ENCODE measurements at regions not wholly inside any gene's neighbourhood (a gene's known extent, or its start where the extent isn't known, plus 50 kb on each side); places are given as distances from the start of the nearest gene placed in this dataset.
"Not testable (repeated sequence)": the region's sequence is repeated elsewhere in the genome, so short reads cannot be mapped to it uniquely, and the experiment has no call there.

DNA sequence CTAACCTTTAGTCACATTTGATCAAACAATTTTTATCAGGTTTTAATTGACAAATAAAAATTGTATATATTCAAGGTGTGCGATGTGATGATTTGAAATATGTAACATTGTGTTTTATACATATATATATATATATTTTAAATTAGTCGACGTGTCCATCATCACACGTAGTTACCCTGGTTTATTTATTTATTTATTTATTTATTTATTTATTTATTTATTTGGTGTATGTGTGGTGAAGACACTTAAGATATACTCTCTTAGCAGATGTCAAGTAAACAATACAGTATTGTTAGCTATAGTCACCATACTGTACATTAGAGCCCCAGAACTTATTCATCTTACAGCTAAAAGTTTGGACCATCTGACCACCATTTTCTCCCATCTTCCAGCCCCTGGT, 224.9 kb upstream of the HHIP start:
- Histone ChIP-seq H3K4me1 (no peaks in the 10 kb centered on the region), H3K4me3 (no peak overlapping the region), H3K27me3 (no peaks in the 10 kb centered on the region), H3K27ac (no peak overlapping the region), H4K20me1 (no peaks in the 10 kb centered on the region), H3K4me2 (no peak overlapping the region), H3K36me3 (no peaks in the 10 kb centered on the region), H3K9ac (no peak overlapping the region), H3K9me3 (replicated peaks in 1 of 11) (no peaks in the 10 kb centered on the region)
- TF ChIP-seq Cebpa-rat (IDR thresholded peaks at IDR 0.05): no peak

GRCh38 chr4:144421839-144422565, 224.0 kb upstream of the HHIP start:
- H3K9me3 ChIP-seq (replicated peaks in 1 of 11): no peaks in the 10 kb centered on the region
- peak in 1 of 11 experiments; percentile 37; a peak in 1 of 22 replicates for TF ChIP-seq Cebpa-rat (IDR thresholded peaks at IDR 0.05)
- H3K36me3 ChIP-seq: no peaks in the 10 kb centered on the region
- H4K20me1 ChIP-seq: no peaks in the 10 kb centered on the region
- H3K4me3 ChIP-seq: no peak overlapping the region
- no peaks in the 10 kb centered on the region for H3K27me3 ChIP-seq
- no peaks in the 10 kb centered on the region for H3K4me1 ChIP-seq
- H3K9ac ChIP-seq: no peak overlapping the region
- no peak overlapping the region for H3K27ac ChIP-seq
- H3K4me2 ChIP-seq: no peak overlapping the region

GRCh38 chr4:144423930-144424329, 222.0 kb upstream of the HHIP start:
- H3K4me1 ChIP-seq: no peaks in the 10 kb centered on the region
- H3K9ac ChIP-seq: no peak overlapping the region
- H3K9me3 ChIP-seq (replicated peaks in 1 of 11): no peaks in the 10 kb centered on the region
- no peak for TF ChIP-seq Cebpa-rat (IDR thresholded peaks at IDR 0.05)
- H3K27ac ChIP-seq: no peak overlapping the region
- no peak overlapping the region for H3K4me2 ChIP-seq
- no peak overlapping the region for H3K4me3 ChIP-seq
- H3K36me3 ChIP-seq: no peaks in the 10 kb centered on the region
- no peaks in the 10 kb centered on the region for H3K27me3 ChIP-seq
- H4K20me1 ChIP-seq: no peaks in the 10 kb centered on the region

GRCh38 chr4:144426023-144426422, 219.9 kb upstream of the HHIP start:
- not testable (repeated sequence) for H4K20me1 ChIP-seq; H3K36me3 ChIP-seq; H3K9me3 ChIP-seq (replicated peaks in 1 of 11); H3K9ac ChIP-seq; H3K4me2 ChIP-seq; H3K27me3 ChIP-seq; H3K4me1 ChIP-seq; H3K27ac ChIP-seq; H3K4me3 ChIP-seq

- Histone ChIP-seq H3K9me3 (replicated peaks in 1 of 11) (peaks cover 0 to 14% (median 4%) of the 10 kb centered on the region in 11 experiments; a peak in 7 of 22 replicates), H3K36me3 (no peaks in the 10 kb centered on the region), H3K4me2 (no peak overlapping the region), H3K4me3 (no peak overlapping the region), H4K20me1 (no peaks in the 10 kb centered on the region), H3K9ac (no peak overlapping the region), H3K27ac (no peak overlapping the region), H3K4me1 (no peaks in the 10 kb centered on the region), H3K27me3 (no peaks in the 10 kb centered on the region)
- TF ChIP-seq Cebpa-rat (IDR thresholded peaks at IDR 0.05): no peak
Observed at GRCh38 chr4:144442713-144443112, 203.2 kb upstream of the HHIP start.

DNA sequence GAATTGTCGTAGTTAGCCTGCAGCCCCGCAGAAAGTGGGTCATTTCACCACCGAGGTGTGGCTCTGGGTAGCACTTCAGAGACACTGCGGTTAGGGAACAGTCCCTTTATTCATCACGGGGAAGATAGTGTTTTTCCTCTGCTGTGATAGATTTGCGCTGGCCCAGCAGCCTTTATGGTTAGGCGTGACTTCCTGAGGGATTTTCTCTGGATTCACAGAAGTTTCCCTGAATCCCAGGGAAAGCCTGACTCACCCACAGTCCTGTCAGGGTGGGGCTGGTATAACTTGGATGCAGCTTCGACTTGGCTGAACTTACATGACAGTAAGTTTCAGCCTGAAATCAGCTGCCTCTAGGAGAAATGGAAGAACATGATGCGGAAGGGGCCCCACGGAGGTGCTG, 196.3 kb upstream of the HHIP start:
- no peak overlapping the region for H3K9ac ChIP-seq
- no peak overlapping the region for H3K4me2 ChIP-seq
- TF ChIP-seq Cebpa-rat (IDR thresholded peaks at IDR 0.05): no peak

DNA sequence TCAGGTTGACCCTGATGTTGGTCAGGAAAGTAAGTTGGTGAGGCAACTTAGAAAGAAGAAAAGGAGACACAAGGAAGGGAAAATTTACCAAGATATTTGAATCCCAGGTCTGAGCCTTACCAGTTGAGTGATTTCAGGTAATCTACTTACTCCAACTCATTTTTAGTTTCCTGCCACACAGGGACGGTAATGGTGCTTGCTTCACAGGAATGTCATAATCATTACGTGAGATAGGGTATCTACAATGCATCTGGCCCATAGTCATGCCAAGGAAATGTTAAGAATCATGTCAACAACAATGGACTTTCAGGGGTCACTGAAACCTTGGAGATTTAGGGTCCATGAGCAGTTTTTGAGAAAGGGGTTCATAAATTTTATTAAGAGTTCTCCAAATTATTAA, 195.4 kb upstream of the HHIP start:
- Histone ChIP-seq H3K4me1 (peaks cover 0 to 11% (median 0%) of the 10 kb centered on the region in 10 experiments; a peak in 2 of 20 replicates), H3K36me3 (no peaks in the 10 kb centered on the region), H3K4me3 (no peak overlapping the region), H3K4me2 (no peak overlapping the region), H3K27me3 (no peaks in the 10 kb centered on the region), H3K9ac (no peak overlapping the region), H3K27ac (no peak overlapping the region), H3K9me3 (replicated peaks in 1 of 11) (no peaks in the 10 kb centered on the region), H4K20me1 (no peaks in the 10 kb centered on the region)
- TF ChIP-seq Cebpa-rat (IDR thresholded peaks at IDR 0.05): no peak

More for the DNA sequence above, 196.3 kb upstream of the HHIP start:
- Histone ChIP-seq H3K27ac (no peak overlapping the region), H3K4me3 (no peak overlapping the region), H3K27me3 (no peaks in the 10 kb centered on the region), H3K9me3 (replicated peaks in 1 of 11) (no peaks in the 10 kb centered on the region), H4K20me1 (no peaks in the 10 kb centered on the region), H3K36me3 (no peaks in the 10 kb centered on the region), H3K4me1 (peaks cover 0 to 11% (median 0%) of the 10 kb centered on the region in 10 experiments; a peak in 2 of 20 replicates)

GRCh38 chr4:144451766-144452450, 194.0 kb upstream of the HHIP start:
- Histone ChIP-seq H3K4me3 (no peak overlapping the region), H4K20me1 (no peaks in the 10 kb centered on the region)

GRCh38 chr4:144456196-144456595, 189.8 kb upstream of the HHIP start:
- no peak for TF ChIP-seq Cebpa-rat (IDR thresholded peaks at IDR 0.05)

More at GRCh38 chr4:144451766-144452450, 194.0 kb upstream of the HHIP start:
- H3K27me3 ChIP-seq: no peaks in the 10 kb centered on the region
- H3K36me3 ChIP-seq: no peaks in the 10 kb centered on the region
- no peaks in the 10 kb centered on the region for H3K9me3 ChIP-seq (replicated peaks in 1 of 11)
- peaks cover 0 to 11% (median 0%) of the 10 kb centered on the region in 10 experiments; a peak in 2 of 20 replicates for H3K4me1 ChIP-seq
- TF ChIP-seq Cebpa-rat (IDR thresholded peaks at IDR 0.05): no peak
- H3K9ac ChIP-seq: no peak overlapping the region
- H3K4me2 ChIP-seq: peak overlapping the region in 2 of 11 experiments; percentile 8 to 16; a peak in 1 of 22 replicates
- H3K27ac ChIP-seq: no peak overlapping the region

GRCh38 chr4:144461906-144462305, 184.1 kb upstream of the HHIP start:
- no peaks in the 10 kb centered on the region for H3K9me3 ChIP-seq (replicated peaks in 1 of 11)
- no peak overlapping the region for H3K4me3 ChIP-seq
- H4K20me1 ChIP-seq: no peaks in the 10 kb centered on the region
- no peaks in the 10 kb centered on the region for H3K27me3 ChIP-seq
- H3K4me2 ChIP-seq: no peak overlapping the region
- no peaks in the 10 kb centered on the region for H3K36me3 ChIP-seq
- H3K9ac ChIP-seq: no peak overlapping the region
- H3K4me1 ChIP-seq: peaks cover 0 to 7% (median 0%) of the 10 kb centered on the region in 10 experiments; a peak in 1 of 20 replicates
- no peak for TF ChIP-seq Cebpa-rat (IDR thresholded peaks at IDR 0.05)
- no peak overlapping the region for H3K27ac ChIP-seq

More at GRCh38 chr4:144456196-144456595, 189.8 kb upstream of the HHIP start:
- Histone ChIP-seq H3K4me3 (no peak overlapping the region), H3K27ac (no peak overlapping the region), H3K27me3 (no peaks in the 10 kb centered on the region), H3K36me3 (no peaks in the 10 kb centered on the region), H3K4me2 (no peak overlapping the region), H4K20me1 (no peaks in the 10 kb centered on the region), H3K9ac (no peak overlapping the region), H3K4me1 (peaks cover 0 to 14% (median 0%) of the 10 kb centered on the region in 10 experiments; a peak in 3 of 20 replicates), H3K9me3 (replicated peaks in 1 of 11) (no peaks in the 10 kb centered on the region)
